NCI-H1092 treated with DMSO at 0.1 percent for 48 hours (cell line): ENCODE measurements at regions not wholly inside any gene's neighbourhood (a gene's known extent, or its start where the extent isn't known, plus 50 kb on each side); places are given as distances from the start of the nearest gene placed in this dataset.

Experiments used
- DNase-seq: peaks from one replicate; lab custom pipeline; 2025; lab: John Stamatoyannopoulos, UW

DNA sequence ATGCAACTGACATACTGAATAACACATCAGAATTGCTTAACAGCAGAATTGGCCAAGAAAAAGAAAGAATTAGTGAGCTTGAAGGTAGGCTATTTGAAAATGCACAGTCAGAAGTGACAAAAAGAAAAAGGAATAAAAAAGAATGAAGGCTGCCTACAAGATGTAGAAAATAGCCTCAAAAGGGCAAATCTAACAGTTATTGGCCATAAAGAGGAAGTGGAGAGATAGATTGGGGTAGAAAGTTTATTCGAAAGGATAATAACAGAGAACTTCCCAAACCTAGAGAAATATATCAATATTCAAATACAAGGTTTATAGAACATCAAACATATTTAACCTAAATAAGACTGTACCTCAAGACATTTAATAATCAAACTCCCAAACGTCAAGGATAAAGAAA, 67.5 kb downstream of the ATP6V1G3 start:
- no peak for DNase-seq

DNA sequence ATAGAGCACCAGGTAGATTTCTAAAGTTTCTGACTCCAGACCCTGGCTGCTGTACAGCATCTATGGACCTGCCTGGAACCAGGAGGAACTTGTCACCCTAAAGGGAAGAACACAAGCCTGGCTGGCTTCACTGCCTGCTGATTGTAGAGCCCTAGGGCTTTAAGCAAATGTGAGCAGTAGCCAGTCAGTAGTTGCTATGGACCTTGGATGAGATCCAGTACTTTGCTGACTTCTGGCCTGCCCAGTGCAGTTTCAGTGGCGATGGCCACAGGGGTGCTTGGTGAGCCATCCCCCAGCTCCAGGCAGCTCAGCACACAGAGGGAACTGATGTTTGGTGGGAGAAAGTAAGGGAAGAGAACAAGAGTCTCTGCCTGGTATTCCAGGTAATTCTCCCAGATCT, 68.4 kb downstream of the ATP6V1G3 start:
- DNase-seq = no peak

- no peak for DNase-seq
These were observed 72.6 kb downstream of the ATP6V1G3 start for GRCh38 chr1:198467907-198468306.

DNA sequence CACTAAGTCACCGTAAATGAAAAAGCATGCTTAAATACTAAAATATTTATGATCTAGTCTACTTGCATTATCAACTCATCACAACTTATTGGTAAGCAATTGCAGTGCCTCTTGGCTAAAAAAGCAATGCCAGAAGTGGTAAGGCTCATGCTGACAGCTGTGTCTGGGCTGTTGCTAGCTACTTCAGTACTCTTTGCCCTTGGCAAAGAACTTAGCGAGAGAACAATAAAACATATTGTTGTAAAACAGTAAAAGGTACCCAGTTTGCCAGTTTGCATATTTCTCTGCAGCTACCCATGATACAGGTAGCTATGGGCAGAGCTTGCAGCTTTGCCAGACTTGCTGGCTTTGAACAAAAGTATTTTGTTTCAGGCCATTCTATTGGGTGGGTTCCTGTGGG, 73.1 kb downstream of the ATP6V1G3 start:
- DNase-seq = no peak

- peak; percentile 60 for DNase-seq
These were observed 75.0 kb downstream of the ATP6V1G3 start for GRCh38 chr1:198465201-198466144.

- DNase-seq = no peak
These were observed 76.8 kb downstream of the ATP6V1G3 start for GRCh38 chr1:198463709-198464108.

DNA sequence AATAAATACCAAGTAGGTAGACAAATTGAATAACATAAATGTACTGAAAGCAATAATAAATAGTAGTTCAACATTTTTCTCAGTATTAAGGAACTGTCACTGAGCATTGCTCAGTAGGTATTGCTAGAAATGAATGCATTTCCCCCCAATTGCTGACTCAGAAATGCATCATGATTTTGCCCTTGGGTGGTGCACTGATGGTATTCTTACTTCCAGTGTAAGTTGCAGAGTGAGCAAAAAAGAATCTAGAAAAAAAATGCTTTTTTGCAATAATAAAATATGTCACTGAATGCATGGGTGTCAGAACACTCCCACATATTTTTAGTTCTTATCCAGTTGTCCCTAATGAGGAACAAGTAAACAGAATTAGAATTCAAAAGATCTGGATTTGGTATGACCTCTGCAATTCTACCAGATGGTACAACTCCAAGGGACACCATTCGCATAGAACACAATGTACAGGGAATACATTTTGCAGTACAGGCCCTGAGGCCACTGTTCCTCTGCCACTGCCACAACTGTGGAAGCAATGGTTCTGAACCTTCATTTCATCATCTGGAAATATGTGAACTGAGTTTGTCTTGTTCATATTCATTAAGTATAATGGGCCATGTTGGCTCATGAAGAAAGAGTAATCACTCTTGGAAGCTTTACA, 78.0 kb downstream of the ATP6V1G3 start:
- no peak for DNase-seq

DNA sequence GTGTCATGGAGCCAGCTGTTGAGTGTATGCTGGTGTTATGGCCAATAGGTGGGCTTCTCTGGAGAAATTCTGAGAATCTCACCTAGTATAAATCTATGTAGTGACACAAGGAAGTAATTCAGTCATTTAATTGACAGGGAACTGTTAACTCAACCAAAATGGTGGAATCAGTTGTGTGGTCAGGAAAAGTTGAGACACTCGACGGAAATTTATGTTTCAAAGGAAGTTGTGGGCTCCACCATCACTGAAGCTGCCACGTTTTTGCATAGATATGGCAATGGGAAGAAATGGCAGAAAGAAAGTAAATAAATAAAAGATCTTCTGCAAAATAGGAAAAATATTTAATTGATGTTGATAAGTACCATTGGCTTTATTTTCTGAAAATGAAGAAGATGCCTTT, 84.5 kb downstream of the ATP6V1G3 start:
- no peak for DNase-seq

- DNase-seq = no peak
These were observed 90.6 kb downstream of the ATP6V1G3 start for GRCh38 chr1:198449727-198450433.

- no peak for DNase-seq
These were observed 91.2 kb downstream of the ATP6V1G3 start for GRCh38 chr1:198449261-198449660.

DNA sequence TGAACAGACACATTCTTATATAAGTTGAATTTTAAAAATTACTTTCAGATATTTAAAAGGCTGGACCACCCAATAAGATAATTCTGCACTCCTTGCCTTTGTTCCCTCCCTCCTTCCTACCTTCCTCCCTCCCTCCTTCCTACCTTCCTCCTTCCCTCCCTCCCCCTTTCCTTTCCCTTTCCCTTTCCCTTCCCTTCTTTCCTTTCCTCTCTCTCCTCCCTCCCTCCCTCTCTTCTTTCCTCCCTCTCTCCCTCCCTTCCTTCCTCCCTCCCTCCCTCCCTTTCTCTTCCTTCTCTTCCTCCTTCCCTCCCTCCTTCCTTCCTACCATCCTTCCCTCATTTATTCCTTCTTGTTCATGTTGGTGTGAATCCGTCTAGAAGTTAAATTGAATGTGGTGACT, 93.0 kb downstream of the ATP6V1G3 start:
- no peak for DNase-seq

DNA sequence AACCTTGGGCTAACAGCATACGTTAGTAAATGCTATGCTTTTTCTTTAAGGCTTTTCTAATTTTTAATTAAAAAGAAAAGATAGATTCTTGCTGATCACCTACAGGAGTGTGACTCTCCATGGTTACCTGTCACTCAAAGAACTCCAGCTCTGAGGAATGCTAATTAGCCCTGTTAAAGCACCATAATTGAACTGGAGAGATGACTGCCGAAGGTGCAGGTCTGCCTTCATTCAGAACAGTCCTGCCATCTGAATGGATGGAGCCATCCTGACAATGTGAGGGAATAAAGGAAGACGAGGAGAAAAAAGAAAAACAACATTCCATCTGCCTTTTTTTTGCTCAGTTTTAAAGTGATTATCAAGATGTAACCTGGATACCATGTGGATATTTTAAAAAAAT, 94.6 kb downstream of the ATP6V1G3 start:
- DNase-seq = no peak

- no peak for DNase-seq
These were observed 95.7 kb downstream of the ATP6V1G3 start for GRCh38 chr1:198444792-198445191.

GRCh38 chr1:198443365-198444233, 96.9 kb downstream of the ATP6V1G3 start:
- DNase-seq = no peak

GRCh38 chr1:198440842-198441241, 99.6 kb downstream of the ATP6V1G3 start:
- DNase-seq = no peak

- no peak for DNase-seq
These were observed 103.1 kb downstream of the ATP6V1G3 start for GRCh38 chr1:198437332-198437731.

- DNase-seq = no peak
These were observed 104.2 kb downstream of the ATP6V1G3 start for GRCh38 chr1:198436276-198436675.

- no peak for DNase-seq
These were observed 105.4 kb downstream of the ATP6V1G3 start for GRCh38 chr1:198435056-198435455.

DNA sequence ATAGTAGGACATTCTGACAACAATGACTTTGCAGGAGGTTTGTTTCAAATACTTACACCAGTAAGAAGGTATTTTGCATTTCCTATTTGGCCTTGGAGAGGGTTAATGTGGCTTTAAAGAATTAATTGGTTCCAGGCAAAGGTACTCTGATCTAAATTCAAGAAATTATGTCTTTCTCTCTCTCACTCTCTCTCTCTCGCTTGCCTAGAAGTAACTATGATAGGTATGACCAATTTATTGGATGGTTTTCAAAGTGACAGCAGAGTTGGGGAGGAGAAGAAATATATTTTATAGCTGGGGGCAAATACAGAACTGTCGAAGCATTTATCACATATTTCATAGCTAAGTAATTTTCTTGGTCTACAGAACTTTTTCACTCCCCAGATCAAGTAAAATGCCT, 116.0 kb downstream of the ATP6V1G3 start:
- no peak for DNase-seq

DNA sequence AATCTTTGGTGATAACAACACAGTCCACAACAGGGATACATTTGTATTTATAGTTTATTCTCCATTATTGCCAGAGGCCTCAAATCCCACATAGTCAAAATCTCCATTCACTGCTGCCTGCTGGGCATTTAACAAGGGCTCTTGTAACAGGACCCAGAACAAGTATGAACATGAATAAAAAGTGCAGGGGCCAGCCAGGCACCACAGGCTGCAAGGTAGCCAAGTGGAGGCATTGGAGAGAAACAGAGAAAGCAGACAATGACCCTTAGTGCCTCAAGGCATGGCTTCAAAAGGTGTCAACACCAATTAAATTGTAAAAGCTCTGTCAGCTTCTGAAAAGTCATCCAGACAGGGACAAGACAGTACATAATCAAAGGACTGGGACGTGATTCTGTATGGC, 116.8 kb downstream of the ATP6V1G3 start:
- no peak for DNase-seq

DNA sequence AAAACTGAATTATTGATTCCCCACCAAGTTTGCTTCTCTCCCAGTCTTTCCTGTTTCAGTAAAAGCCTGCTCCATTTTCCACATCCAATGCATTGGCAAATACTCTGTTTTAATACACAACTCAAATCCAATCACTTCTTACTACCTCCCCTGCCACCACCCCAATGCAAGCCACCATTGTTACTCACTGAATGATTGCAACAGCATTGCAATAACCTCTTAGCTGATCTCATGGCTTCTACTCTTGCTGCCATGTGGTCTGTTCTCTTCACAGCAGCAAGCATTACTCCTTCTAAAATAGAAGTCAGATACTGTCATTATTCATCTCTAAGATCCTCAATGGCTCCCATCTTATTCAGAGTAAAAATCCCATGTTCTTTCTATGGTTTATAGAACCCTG, 123.4 kb downstream of the ATP6V1G3 start:
- DNase-seq = no peak

DNA sequence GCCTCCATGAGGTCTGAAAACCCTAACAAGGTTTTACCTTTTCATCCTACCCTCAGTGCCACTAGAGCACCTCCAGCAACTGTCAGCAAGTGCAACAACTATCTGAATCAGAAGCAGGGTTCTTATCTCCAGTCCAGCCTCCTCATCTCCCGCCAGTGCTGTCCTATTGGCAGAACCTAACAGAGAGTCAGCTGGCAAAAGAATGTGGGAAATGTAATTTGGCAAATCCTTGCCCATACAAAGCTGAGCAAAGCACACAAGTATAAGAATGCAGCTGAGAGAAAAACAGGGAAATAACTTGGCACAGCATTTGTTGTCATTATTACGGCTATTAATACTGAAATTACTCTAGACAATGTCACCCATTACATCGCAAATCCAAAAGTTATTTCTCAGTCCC, 124.2 kb downstream of the ATP6V1G3 start:
- DNase-seq = no peak
